Right lobe of liver (tissue), 4 donors: ENCODE measurements at regions not wholly inside any gene's neighbourhood (a gene's known extent, or its start where the extent isn't known, plus 50 kb on each side); places are given as distances from the start of the nearest gene placed in this dataset.

Experiments used
- CTCF ChIP-seq, 4 donors: fragments of 200-600 bp in 3 of 4; fragments of 450-650 bp in 1 of 4; IDR thresholded peaks; one replicate each; pipeline versions ENCODE4 v1.5.1 to v1.8.0; 2016 to 2022; ENCODE audit warnings: antibody characterized with exemption in 4 of 4, mild to moderate bottlenecking in 2 of 4
- POLR2A ChIP-seq: fragments of 450-650 bp; IDR thresholded peaks from one replicate; pipeline ENCODE4 v1.6.1; 2017; ENCODE audit warnings: antibody characterized with exemption, mild to moderate bottlenecking
- donor health status: DM: no; HTN: no; CAD: no.
- donor health status: DM: no; HTN: no; CAD: no.
- donor health status: DM: no; HTN: yes; CAD: no.

GRCh38 chr3:152902141-152902669, 67.3 kb downstream of the P2RY1 start:
- TF ChIP-seq CTCF (IDR thresholded peaks at IDR 0.05) (no peak), POLR2A (no peak)
